ENCODE measurements at regions not wholly inside any gene's neighbourhood (a gene's known extent, or its start where the extent isn't known, plus 50 kb on each side); places are given as distances from the start of the nearest gene placed in this dataset.

GRCh38 chr17:14557480-14557879 lies 256.6 kb downstream of the HS3ST3B1 start:
- TF ChIP-seq CBX8 (IDR thresholded peaks at IDR 0.05; ENCODE audit: borderline replicate concordance, low read depth, low read length) (no peak), BACH1 (IDR thresholded peaks at IDR 0.05; ENCODE audit: low read length) (no peak), POLR2A (IDR thresholded peaks at IDR 0.05; ENCODE audit: control extremely low read depth in 1 of 2, low read depth in 2 of 2, low read length in 2 of 2) (no peak), ATF3 (IDR thresholded peaks at IDR 0.05; ENCODE audit: insufficient read depth, low read depth, low read length) (no peak), MAX (IDR thresholded peaks at IDR 0.05) (no peak), TAF1 (IDR thresholded peaks at IDR 0.05; ENCODE audit: low read depth, low read length) (no peak), EZH2 (IDR thresholded peaks at IDR 0.05; ENCODE audit: low read depth, low read length, severe bottlenecking) (no peak), RFX5 (IDR thresholded peaks at IDR 0.05; ENCODE audit: borderline replicate concordance, low read depth, low read length) (no peak), NRF1 (IDR thresholded peaks at IDR 0.05; ENCODE audit: low read depth, low read length) (no peak), CTCF (IDR thresholded peaks at IDR 0.05; ENCODE audit: control extremely low read depth in 1 of 3, insufficient read depth in 1 of 3, low read depth in 1 of 3, low read length in 3 of 3) (no peak), KDM1A (IDR thresholded peaks at IDR 0.05; ENCODE audit: borderline replicate concordance, low read length) (no peak), RAD21 (IDR thresholded peaks at IDR 0.05 in 1 of 2, conservative IDR thresholded peaks at IDR 0.05 in 1 of 2; ENCODE audit: low read depth in 2 of 2, low read length in 2 of 2) (no peak)

Data from H1 (cell line).